ENCODE measurements at regions not wholly inside any gene's neighbourhood (a gene's known extent, or its start where the extent isn't known, plus 50 kb on each side); places are given as distances from the start of the nearest gene placed in this dataset.
"Not testable (repeated sequence)": the region's sequence is repeated elsewhere in the genome, so short reads cannot be mapped to it uniquely, and the experiment has no call there.

DNA sequence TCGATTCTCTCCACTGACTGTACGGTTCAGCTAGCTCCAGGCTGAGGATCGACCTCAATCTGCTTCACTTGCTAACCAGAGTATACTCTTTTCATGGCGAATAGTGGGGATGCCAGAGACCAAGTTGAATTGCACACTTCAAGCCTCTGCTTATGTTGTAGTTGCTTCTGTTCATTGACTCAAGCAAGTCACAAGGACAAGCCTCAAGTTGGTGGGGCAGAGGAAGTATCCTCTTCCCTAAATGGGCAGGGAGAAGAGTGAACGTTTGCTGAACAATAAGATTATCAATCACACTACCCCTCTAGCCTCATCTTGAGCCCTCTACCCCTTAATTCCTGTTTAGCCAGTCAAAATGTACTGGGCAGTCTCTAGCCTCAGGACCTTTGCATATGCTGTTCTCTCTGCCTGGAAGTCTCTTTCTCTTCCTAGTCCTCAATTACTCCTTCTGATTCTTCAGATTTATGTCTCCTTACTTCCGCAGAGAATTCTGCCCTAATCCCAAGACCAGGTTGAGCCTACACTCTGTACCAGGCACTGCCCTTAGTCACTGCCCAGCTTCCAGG, 390.4 kb upstream of the PROK2 start:
- no peak for FAIRE-seq

DNA sequence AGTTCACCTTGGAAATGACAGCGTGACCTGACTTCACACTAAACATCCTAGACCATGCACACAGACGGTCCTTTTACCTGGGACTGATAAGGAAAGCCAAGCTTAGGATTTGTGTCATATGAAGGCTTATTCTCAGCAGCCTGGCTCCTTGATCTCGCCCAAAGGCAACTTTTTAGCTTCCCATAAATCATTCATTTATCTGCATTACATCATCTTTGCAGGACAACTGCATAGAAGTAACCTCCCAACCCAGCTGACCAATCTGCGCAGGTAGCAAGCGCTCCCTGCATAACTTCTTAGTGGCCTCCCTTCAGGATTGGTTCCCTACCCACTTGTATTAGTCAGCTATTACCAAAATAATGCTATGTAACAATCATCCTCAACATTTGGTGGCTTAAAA, 389.9 kb upstream of the PROK2 start:
- no peak for DNase-seq (ENCODE audit: insufficient read length, low spot score)
- FAIRE-seq, result no peak

More for the DNA sequence above, 390.4 kb upstream of the PROK2 start:
- DNase-seq (ENCODE audit: insufficient read length, low spot score), result no peak

DNA sequence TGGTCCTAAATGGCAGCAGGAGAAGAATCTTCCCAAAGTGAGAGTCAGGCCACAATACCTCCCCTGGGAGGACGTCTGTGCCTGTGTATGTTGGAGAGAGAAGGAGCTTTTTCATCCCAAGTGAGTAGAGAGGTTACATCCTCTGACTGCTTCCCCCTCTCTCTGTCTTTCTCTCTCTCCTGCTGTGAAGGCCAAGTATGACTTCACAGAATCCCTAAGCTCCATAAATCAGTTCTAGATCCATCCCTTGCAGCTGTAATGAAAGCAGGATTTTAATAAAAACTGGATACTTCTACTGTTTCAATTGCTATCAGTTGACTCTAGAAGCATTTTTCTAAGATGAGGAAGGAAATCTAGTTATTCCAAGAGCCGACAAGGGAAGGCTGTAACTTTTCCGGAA, 389.1 kb upstream of the PROK2 start:
- FAIRE-seq (no peak), DNase-seq (ENCODE audit: insufficient read length, low spot score) (no peak)

DNA sequence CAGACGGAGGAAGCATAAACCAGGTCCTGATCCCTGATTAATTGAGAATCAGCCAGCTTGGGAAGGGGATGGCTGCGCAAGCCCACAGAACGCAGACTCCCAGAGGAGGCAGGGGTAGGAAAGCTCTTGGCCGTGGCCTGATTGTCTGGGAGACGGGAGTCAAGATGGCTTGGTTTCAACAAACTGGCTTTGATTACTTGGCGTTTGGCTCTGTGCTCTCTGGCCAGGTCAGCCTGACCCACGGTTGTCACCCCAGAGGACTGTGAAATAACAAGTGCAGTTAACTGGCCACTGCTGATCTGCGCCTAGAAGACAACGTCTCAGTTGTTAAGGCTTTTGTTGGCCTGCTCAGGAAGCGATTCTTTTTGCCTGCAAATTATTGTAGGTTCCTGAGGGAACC, 387.0 kb upstream of the PROK2 start:
- no peak for DNase-seq (ENCODE audit: insufficient read length, low spot score)
- no peak for FAIRE-seq

DNA sequence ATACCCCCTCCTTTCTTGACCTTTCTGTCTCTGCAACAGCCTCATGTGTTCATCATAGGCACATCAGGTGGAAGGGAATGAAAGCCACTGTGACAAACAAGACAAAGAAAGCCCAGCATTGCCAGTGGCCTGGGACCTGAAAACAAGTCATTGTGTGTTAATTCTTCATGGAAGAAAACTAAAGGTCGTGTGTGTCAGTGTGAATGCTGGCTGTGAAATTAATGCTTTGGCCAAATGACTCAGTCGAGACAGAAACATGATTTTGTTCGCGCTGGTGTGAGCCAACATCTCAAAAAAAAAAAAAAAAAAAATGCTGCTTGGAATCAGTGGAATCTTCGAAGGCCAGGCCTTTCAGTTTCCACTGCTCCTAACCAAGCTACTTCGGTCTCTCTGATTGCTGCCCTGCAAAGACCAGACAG, 386.5 kb upstream of the PROK2 start:
- DNase-seq (ENCODE audit: insufficient read length, low spot score) (no peak), FAIRE-seq (no peak)

DNA sequence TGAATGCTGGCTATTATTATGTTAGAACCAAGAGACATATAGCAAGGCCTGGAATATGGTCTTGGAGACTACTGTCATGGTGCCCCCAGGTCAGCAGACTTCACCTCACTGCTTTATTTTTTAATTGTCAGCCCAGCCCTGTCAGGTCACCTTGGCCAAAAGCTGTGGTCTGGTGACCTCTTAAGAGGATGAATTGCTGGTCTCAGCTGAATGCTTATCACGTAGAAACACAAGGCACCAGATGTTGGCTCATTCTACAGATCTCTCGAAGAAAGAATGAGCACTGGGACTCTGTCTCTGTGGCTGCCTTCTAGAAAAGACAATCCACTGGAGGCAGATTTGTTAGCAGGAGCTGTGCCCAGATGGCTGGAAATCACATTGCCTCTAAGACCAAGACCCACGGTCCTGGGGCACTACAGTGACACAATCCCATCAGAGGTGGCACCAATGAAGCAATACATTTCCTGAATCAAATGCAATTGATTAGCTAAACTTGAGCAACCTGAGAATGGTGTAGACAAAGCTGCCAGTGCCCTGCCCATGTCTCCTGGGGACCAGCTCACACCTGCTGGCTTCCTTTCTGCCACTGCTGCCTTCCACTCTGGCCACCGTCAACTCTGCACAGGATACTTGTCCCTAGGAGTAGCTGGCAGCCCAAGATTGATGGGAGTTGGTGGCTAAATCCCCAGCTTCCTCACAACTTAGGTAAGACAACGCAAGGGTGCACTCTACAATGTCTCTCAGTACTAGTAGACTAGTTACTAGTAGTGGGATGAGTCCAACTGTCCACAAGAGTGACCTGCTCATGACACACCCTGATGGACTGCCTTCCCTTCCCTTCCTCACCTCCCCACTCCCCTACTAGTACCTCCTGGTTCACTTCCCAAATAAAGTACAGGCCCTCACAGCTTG, 384.9 kb upstream of the PROK2 start:
- FAIRE-seq, result no peak
- no peak for DNase-seq (ENCODE audit: insufficient read length, low spot score)

DNA sequence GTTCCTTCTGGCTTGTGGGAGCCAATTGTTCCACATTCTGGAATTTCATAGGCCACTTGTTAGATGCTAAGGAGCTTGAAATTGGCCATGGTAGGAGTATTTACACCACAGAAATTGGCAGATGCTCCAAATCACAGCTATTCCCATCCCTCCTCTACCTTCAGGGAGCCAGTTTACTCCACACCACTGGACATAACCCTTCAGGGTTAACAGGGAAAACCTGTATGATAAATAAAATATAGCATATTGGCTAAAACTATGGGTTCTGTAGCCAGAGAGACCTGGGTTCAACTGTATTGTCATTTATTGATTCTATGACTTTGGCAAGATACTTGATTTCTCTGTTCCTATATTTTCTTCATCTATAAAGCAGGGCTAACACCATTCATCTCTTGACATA, 384.2 kb upstream of the PROK2 start:
- FAIRE-seq, result no peak

DNA sequence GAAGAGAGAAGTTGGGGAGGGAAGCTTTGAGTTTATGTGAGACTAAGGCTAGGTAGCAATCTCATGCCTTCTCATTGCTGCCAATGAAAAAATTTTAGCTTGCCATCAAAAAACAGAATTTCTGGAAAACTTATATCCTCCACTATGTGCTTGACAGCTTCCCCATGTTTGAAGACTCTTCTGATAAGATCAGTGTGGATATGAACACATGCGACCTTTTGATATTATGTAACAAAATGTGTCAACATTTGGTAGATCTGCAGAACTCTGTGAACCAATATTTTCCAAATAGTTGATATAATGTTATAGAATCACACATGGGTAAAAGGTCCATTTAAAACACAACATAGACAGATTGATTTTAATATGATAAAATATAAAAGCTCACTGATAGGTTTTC, 380.9 kb upstream of the PROK2 start:
- DNase-seq (ENCODE audit: insufficient read length, low spot score), result no peak
- FAIRE-seq, result no peak

More for the DNA sequence above, 384.2 kb upstream of the PROK2 start:
- DNase-seq (ENCODE audit: insufficient read length, low spot score), result no peak

DNA sequence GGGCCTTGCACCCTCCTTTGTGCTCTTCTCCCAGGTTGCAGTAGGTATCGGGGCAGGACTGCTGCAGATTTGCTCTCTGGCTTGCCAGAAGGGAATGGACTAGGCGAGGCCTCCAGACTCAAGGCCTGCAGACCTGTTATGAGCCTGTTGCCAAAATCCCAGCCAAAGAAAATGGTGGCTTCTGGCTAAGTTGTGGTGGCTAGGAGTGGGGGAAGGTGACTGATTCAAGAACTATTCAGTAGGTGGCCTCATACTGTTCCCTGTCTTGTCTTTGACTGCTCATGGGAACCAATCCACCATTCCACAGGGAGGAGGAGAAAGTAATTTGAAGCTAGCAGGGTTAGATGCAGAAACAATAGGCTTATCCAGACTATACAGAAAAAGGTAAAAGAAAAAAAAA, 380.4 kb upstream of the PROK2 start:
- FAIRE-seq (no peak), DNase-seq (ENCODE audit: insufficient read length, low spot score) (no peak)

DNA sequence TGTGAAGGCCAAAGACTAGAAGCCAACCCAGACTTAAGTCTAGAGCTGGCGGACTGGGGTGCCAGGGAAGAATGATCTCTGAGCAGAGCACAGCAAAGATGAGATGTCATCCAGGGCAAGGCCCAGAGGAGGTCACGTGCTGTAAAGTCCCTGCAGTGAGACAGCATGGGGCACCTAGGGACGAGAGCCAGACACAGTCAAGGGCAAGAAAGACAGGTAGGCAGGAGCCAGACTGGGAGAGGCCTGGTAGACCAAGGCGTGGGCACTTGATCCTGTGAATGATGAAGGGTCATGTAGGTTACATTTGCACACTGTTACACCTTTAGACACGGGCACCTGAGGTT, 379.7 kb upstream of the PROK2 start:
- FAIRE-seq, result no peak

DNA sequence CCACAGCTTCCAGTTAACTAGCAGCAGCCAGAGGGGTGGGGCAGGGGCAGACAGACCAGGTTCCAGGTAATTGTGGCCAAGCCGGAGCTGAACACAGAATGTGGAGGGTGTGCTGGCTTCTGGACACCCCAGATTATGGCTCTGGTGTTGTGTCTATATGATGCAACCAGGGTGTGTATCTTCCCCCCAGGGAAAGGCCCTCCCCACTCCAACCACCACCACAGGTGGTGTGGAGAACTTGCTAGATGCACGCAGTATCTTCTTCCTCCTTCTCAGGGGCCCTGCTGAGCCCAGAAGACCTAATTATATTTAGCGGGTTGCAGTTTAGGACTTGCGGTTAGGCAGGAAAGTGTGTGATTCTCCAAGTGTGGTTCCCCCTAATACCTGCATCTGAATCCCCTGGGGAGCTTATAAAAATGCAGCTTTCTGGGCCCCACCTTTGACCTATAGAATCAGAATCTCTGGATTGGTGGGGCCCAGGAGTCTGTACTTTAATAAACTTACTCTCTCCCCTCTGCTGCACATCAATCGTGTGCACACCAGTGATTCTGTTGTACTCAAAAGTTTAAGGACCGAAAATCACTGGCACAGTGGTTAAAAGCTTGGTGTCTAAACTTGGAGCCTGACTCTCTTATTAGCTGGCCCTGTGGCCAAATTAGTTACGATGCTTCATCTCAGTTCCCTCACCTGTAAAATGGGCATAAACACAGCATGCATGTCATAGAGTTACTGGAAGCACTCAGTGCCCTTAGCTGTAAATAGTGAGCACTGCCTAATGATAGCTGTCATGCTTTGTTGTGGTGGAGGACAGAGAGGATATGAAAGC, 379.1 kb upstream of the PROK2 start:
- DNase-seq (ENCODE audit: insufficient read length, low spot score), result no peak
- no peak for FAIRE-seq

More for the DNA sequence above, 379.7 kb upstream of the PROK2 start:
- no peak for DNase-seq (ENCODE audit: insufficient read length, low spot score)

DNA sequence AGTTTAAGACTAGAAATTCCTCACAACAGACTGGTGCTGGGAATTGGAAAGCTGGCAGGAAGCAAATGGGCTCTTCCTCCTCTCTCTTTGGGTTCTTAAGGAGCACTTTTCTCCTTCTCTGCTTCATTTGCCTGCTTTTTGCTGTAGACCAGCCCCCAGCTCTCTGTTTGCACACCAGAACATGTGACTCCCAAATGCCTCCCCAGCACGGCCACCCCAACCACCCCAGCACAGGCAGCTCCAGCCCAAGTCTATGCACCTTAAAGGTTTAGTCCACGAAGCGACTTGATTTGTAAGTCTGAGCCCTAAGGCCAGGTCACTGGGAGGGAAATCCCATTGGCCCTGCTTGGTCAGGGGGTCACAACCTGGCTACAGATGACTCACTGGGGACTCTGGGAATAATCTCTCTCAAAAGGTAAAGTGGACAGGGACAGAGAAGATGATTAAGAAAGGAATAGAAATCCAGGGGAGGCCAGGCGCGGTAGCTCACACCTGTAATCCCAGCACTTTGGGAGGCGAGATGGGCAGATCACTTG, 377.8 kb upstream of the PROK2 start:
- no peak for FAIRE-seq

DNA sequence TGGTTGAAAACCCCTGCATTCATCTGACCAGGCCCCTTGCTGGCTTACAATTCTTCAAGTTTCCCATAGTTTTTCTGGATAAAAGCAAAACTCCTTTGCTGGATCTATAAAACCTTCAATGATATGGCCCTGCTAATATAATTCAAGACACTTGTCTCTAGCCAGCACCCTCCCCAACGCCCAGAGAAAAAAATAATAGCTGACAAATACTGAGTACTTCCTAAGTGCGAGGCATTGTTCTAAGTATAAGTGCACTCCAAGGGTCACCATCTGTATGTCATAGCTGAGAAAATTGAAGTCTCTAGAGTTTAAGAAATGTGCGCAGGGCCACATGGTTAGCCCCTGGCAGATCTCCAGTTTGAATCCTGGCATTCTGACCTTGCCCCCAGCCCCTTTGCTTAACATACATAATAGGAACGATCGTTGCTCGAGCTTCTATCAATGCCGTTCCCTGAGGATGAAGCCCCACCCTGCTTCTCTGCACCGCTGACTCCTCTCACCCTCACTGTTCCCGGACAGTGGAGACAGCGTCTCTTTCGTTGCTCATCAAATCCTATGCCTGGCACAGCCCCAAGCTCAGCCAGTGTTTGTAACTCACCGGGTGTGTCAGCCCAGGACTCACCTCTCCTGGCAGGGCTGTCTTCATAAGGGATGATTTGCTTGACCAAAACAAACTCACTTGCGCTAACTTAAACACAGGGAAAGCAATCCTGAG, 377.1 kb upstream of the PROK2 start:
- DNase-seq (ENCODE audit: insufficient read length, low spot score), result no peak
- no peak for FAIRE-seq

More for the DNA sequence above, 377.8 kb upstream of the PROK2 start:
- DNase-seq (ENCODE audit: insufficient read length, low spot score), result no peak

DNA sequence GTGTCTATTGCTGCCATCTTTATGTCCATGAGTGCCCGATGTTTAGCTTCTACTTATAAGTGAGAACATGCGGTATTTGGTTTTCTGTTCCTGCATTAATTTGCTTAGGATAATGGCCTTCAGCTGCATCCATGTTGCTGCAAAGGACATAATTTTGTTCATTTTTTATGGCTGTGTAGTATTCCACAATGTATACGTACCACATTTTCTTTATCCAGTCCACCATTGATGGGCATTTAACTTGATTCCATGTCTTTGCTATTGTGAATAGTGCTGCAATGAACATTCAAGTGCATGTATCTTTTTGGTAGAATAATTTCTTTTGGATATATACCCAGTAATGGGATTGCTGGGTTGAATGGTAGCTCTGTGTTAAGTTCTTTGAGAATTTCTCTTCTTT, 376.3 kb upstream of the PROK2 start:
- not testable (repeated sequence) for DNase-seq (ENCODE audit: insufficient read length, low spot score); FAIRE-seq

DNA sequence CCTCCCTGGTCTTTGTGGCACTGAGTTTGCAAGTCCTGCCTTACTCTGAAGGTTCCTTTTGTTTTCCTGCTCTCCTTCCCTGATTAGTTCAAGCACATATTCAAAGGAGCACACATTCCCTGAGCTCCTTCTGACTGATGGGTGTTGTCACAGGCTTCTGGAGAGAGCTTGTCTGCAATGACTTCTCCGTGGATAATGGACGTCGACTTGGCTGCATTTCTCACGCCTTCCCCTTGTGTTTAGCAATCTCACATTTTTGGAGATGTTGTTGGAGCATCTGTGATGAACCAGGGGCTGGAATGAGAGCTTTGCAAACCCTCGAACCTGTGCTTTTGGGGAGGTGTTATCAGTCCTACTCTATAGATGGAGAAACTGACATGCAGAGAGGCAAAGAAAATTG, 375.4 kb upstream of the PROK2 start:
- FAIRE-seq (no peak), DNase-seq (ENCODE audit: insufficient read length, low spot score) (no peak)

DNA sequence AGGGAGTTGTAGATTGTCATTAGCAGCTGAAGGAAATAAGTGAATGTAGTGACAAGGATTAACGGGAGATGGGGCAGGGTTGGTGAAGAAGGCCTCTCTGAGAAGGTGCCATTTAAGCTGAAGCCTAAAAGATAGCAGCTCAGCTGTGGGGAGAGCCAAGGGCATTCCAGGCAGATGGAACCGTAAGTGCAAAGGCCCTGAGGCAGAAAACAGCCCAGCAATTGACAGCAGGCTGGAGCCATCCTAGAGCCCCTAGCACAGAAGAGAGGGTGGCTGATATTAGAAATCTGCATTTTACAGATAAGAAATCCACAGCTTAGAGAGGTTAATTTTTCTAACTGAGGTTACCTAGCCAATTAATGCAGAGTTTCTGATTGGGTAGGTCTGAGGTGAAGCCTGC, 374.5 kb upstream of the PROK2 start:
- DNase-seq (ENCODE audit: insufficient read length, low spot score) (no peak), FAIRE-seq (no peak)

DNA sequence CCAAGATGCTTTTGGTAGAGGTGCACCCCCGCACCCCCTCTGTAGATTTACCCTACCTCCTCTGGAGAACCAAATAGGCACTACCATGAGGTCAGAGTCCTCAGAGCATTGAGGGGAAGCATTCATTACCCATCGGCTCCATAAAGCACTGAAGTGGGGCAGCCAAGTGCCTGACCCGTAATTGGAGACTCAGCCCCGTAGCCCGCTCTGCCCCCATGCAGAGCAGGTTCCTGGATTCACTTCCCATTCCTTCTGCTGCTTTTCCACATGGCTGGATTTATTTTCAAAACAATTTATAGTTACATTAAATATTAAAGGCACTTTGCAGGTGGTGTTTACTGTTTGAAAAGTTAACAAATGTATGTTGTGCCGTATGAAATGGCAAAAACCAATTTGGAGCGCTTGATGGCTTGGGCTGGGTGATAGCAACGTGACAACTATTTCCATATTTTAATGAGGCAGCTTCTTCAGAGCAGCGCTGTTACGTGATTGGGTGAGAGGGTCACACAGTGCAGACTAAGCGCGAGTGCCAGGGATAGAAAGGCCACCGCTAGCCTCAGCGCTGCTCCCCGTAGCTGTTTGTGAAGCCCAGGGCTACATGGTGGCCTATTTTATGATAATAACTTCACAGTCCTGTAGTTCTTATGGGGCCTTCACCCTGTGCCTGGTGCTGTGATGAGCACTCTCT, 373.8 kb upstream of the PROK2 start:
- no peak for DNase-seq (ENCODE audit: insufficient read length, low spot score)

DNA sequence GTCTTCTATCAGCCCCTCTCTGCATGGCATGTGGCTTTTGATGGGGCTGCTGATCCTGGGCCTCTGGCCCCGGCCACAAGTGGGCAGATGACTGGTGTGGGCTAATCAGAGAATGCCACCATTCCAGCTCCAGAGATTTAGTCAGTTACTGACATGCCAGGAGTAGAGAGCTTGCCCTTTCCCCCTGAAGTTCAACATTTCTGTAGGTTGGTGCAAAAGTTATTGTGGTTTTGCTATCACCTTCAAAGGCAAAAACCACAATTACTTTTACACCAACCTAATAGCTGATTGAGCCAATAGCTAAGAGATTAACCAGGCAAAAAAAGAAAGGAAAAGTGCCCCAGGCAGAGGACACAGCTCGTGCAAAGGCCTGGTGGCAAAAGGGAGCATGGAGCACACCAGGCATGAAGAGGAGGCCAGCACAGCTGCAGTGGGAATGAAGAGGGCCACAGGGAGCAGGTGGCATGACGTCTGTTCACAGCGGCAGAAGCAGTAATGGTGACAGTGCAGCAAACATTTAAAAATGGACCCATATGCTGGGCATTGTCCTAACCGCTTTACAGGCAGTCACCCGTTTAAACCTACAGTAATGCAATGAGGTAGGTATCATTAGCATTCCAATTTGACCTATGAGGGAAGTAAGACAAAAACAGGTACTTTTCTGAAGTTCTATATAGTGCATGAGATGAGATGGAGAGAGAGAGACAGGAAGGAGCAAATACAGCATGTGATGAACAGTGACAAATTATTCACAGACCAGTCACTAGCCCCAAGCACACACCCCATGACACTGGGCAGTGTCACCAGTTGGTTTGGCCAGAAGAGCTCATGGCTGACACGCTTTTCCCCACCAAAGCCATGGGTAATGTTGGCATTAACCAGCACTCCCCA, 373.0 kb upstream of the PROK2 start:
- no peak for DNase-seq (ENCODE audit: insufficient read length, low spot score)
- FAIRE-seq, result no peak

More for the DNA sequence above, 373.8 kb upstream of the PROK2 start:
- FAIRE-seq, result no peak

All from HTR-8/SVneo (cell line).